Medulla oblongata (tissue), 1 donor: ENCODE measurements at regions not wholly inside any gene's neighbourhood (a gene's known extent, or its start where the extent isn't known, plus 50 kb on each side); places are given as distances from the start of the nearest gene placed in this dataset.
"Not testable (repeated sequence)": the region's sequence is repeated elsewhere in the genome, so short reads cannot be mapped to it uniquely, and the experiment has no call there.

Source experiments
- DNase-seq: peaks from one replicate; pipeline ENCODE4 v3.0.0-alpha.2; 2015; ENCODE audit errors: extremely low spot score

DNA sequence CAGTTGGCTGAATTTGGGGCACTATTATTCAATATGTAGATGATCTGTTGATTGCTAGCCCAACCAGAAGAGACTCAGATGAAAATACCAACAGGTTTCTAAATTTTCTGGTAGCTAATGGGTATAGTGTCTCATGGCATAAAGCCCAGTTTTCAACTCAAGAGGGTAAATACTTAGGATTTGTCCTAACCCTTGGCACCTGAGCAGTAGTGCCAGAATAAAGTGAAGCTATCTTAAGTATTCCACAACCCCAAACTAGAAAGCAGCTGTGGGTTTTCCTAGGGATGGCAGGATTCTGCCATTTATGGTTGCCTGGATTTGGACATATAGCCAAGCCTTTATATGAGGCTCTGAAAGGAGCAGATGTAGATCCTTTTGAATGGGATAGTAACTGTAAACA is 119.0 kb downstream of the AGTR2 start:
- no peak for DNase-seq

- no peak for DNase-seq
Measured at GRCh38 chrX:116290359-116290758, 119.8 kb downstream of the AGTR2 start.

DNA sequence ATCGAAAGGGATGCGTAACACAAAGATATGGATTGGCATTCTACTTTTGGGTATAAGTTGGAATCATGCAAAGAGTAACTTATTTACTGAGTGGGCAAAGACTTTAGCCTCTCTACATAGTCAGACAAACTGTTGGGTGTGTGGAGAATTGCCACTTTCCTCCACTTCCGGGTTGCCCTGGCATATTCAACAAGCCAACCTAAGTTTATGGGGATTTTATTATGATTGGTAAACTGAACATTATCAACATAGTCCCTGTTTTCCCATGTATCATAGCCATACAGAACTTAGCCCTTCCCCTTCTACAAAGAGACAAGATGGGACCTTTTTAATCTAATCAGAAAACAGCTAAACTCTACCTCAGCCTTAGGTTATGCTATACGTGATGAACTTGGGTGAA is 121.6 kb downstream of the AGTR2 start:
- DNase-seq, result no peak

DNA sequence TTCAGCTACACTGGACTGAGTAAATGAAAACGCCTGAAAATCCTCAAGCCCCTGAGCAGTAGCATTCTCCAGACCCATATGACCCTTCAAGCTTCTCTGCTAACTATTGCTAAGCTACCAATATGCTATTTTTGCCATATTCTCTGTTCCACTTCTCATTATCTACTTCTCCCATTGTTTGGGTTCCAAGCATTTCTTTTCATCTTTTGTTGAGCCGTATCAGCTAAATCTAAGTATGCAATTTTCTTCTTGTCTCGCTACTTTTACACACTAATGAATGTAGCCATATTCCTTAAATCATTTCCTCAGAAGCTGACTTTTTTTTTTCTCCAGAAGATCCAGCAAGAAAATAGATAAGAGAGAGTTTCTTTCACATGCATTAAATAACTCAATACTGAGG is 128.4 kb downstream of the AGTR2 start:
- DNase-seq, result no peak

DNA sequence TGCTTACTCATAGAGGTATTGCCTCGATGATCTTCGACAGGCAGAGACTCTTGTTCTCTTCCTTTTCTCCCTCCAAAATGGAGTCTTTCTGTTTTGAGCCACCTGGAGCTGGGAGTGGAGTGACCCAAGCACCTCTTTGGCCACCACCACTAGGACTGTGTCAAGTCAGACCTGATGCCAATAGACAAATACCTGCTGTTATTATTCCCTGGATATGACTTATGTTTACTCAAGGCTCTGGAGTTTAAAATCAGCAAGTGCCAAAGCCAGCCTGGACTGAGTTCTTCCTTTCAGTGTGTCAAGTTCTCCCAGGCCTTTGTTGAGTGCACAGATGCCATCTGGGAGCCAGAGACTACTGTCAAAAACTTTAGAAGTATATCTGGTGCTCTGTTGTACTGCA is 130.2 kb upstream of the SLC6A14 start:
- DNase-seq, result no peak

- DNase-seq, result peak; percentile 33
Measured at GRCh38 chrX:116317409-116317808, 119.0 kb upstream of the SLC6A14 start.

DNA sequence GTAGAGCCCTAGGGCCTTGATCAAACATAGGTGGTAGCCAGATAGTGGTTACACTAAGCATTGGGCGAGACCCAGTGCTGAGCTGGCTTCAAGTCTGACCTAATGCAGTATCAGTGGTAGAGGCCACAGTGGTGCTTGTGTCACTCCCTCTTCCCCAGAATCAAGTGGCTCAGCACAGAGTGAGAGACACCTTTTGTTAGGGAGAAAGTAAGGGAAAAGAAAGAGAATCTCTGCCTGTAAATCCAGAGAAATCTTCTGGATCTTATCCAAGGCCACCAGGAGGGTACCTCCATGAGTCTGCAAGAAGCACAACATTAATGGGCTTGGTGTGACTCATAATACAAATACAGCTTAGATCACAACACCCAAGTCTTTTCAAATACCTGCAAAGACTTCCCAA is 117.7 kb upstream of the SLC6A14 start:
- no peak for DNase-seq

GRCh38 chrX:116321711-116322110 is 114.7 kb upstream of the SLC6A14 start:
- no peak for DNase-seq

DNA sequence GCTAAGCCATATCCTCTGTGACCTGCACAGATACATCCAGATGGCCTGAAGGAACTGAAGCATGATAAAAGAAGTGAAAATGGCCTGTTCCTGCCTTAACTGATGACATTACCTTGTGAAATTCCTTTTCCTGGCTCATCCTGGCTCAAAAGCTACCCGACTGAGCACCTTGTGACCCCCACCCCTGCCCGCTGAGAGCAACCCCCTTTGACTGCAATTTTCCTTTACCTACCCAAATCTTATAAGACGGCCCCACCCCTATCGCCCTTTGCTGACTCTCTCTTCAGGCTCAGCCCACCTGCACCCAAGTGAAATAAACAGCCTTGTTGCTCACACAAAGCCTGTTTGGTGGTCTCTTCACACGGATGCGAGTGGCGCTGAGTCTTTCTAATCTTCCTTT is 104.4 kb upstream of the SLC6A14 start:
- not testable (repeated sequence) for DNase-seq

DNA sequence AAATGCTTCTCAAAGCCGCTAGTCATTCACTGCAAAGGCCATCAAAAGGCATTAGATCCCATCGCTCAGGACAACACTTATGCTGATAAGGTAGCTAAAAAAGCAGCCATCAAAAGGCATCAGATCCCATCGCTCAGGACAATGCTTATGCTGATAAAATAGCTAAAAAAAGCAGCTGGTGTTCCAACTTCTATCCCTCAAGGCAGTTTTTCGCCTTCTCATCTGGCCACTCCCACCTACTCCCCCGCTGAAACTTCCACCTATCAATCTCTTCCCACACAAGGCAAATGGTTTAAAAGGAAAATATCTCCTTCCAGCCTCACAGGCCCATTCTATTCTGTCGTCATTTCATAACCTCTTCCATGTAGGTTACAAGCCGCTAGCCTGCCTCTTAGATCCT is 101.6 kb upstream of the SLC6A14 start:
- not testable (repeated sequence) for DNase-seq

GRCh38 chrX:116339407-116339806 is 97.0 kb upstream of the SLC6A14 start:
- no peak for DNase-seq

DNA sequence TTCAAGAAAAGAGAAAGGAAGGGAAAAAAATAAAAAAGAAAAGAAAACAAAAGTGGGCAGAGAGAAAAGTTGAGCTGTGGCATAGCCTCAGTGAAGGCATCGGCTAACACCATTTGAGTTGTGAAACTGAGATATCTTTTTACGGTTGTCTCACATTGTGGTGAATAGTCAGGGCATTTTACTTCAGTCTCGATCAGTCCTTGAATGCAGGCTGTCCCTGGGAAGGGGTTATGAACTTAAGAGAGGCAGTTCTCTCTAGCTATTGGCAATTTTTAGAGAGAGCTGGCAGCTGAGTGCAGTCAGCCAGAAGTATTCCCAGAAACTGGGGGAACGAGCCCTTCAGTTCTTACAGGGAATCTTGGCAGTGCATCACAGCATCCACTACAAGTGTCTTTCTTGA is 93.5 kb upstream of the SLC6A14 start:
- peak; percentile 7 for DNase-seq

DNA sequence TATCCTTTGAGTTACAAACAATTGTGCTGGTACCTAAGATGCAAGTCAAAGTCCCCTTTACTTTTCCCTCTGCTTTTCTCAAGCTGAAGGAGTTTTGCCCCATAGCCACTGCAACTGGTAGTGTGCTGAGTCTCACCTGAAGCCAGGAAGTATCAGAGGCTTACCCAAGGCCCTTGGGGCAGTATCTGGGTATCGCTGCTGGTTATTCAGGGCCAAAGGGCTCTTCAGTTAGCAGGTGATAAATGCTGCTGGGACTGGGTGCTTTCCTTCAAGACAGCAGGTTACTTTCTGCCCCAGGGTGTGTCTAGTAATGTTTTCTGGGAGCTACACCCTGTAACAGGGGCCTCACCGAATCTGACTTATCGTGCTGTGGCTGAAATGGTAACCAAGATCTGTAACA is 90.4 kb upstream of the SLC6A14 start:
- no peak for DNase-seq

- DNase-seq, result no peak
Measured at GRCh38 chrX:116357329-116357728, 79.1 kb upstream of the SLC6A14 start.

DNA sequence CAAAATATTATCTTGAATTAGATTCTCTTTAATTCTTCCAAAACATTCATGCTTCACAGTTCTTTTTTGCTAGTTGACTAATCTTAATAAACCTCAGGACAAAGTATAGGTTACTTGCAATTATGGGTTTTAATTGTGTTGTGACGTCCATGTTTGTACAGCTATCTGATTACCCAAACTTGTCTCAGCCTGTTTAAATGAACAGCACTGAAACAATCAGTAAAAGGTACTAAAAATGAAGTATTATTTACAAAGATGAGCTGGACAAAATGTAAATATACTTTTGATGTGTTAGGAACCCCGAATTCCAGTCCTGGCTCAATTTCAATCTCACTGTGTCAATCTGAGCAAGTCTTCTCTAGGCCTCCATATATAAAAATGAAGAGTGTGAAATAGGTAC is 57.4 kb upstream of the SLC6A14 start:
- no peak for DNase-seq

- DNase-seq, result no peak
Measured at GRCh38 chrX:116379854-116380253, 56.6 kb upstream of the SLC6A14 start.

DNA sequence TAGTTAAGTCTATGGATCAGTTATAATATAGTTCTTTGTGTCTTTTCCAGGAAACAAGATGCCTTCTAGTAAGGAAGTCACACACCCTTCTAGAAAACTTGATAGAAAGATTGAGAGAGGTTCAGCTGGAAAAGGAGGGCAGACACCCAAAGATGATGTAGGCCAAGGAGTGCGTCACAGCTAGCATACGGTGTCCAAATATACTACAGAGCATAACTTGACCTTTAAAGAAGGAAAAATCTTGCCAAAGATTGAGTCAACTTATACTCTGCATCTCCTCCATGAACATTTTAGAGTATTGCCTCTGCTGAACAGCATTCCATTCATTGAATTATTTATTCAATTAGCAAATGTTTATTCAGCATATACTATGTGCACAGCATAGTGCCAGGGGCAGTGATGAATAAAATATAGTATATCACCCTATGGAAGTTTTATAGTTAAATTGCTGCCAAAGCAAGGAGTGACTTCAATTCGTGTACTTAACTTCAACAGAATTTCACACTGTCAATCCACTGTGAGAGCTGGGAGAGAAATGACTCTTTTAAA is 51.9 kb upstream of the SLC6A14 start:
- no peak for DNase-seq
